Ecto neural progenitor cell (in vitro differentiated cells): ENCODE measurements at regions not wholly inside any gene's neighbourhood (a gene's known extent, or its start where the extent isn't known, plus 50 kb on each side); places are given as distances from the start of the nearest gene placed in this dataset.

Experiments
- DNase-seq: peaks from one replicate; pipeline ENCODE4 v3.0.0-alpha.2; 2018; ENCODE audit warnings: low spot score

GRCh38 chr16:55225972-55226542, 97.9 kb upstream of the IRX6 start:
- DNase-seq = no peak

DNA sequence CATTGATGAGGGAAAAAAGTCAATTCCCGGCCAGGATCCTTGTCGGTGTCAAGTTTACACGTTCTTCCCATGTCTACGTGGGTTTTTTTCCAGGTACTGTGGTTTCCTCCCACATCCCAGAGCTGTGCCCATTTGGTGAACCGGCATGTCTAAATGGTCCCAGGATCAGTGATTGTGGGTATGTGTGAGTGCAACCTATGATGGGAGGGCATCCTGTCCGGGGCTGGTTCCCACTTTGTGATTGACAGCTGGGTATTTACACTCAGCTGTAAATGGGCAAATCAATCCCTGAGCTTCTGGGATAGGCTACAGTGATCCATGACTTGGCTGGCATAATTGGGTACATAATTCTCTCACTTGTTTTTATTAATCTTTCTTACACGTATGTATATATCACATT, 91.2 kb upstream of the IRX6 start:
- no peak for DNase-seq

DNA sequence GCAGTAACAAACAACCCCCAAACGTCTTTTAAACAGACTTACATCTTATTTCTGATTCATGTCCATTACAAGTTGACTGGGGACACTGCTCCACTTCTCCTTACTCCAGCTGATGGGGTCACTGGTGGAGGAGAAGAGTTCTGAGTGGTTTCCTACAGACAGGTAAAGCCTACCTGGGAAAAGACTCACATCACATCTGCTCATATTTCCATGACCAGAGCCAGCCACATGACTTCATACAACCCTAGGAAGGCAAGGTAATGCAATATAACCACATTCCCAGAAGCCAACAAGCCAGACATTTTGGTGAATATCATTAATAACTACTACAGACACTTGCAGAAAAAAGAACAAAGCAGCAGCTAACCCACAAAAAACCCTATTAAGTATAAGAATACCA, 90.5 kb upstream of the IRX6 start:
- no peak for DNase-seq

- DNase-seq = no peak
Measured at GRCh38 chr16:55236655-55237054, 87.3 kb upstream of the IRX6 start.

- DNase-seq = no peak
Measured at GRCh38 chr16:55239723-55240122, 84.3 kb upstream of the IRX6 start.

DNA sequence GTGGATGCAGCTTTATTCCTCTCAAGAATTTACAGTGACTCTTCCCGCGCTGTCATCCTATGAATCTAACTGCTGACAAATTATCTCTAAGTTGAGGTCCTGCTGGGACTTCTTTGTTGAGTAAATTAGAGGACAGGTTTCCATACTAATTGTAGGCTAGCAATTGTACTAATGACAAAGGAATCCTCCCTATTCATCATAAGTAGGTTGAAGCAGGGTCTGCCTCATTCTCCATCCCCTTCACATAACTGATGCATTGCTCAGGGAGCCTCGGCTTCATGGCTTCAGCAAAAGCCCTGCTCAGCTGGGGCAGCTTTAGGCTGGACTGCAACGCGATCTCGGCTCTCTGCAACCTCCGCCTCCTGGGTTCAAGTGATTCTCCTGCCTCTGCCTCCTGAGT, 83.1 kb upstream of the IRX6 start:
- DNase-seq = no peak

DNA sequence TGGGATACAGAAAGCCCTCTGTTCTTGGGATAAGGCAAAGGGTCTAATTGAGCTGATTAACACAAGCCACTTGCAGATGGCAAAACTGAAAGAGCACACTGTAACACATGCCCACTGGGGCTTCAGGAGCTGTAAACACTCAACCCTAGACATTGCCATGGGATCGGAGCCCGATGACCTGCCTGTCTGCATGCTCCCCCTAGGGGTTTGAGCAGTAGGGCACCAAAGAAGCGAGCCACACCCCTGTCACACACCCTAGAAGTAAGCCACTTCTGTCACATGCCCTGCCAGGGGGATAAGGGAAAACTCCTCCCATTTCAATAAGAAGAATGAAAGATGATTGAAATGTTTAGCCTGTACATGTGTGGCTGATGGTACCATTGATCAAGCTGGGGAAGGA, 81.3 kb upstream of the IRX6 start:
- no peak for DNase-seq

DNA sequence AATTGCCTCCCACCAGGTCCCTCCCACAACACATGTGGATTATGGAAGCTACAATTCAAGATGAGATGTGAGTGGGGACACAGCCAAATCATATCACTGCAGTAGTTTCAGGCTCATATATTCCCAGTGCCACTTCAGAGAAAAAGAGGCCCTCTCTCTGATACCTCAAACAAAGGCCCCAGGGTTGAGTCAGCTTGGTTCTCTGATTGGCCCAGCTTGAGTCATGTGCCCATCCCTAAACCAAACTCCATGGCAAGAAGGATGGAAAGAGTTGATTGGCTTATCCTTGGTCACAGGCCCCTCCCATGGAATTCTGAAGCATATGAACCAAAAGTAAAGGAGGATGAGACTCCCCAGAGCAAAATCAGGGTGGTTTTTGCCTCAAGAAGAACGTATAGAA, 75.9 kb upstream of the IRX6 start:
- no peak for DNase-seq

DNA sequence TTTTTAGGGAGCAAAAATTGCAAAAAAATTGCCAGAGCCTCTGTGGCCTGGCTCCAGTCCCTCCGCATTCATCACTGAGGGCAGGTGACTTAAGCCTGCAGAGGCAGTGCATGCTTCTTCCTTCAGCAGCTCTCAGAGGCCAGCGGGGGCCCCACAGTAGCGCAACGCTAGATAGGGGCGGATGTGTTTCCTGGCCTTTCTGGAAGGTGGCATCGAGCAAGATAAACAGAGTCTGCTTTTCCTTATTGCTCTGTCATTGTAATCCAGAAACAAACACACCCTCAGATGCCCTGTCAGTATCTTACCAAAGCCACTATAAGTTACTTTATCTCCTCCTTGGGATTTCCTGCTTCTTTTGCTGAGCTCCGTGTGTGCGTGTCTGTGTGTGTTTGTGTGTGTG, 75.5 kb upstream of the IRX6 start:
- DNase-seq = no peak

GRCh38 chr16:55249361-55249760, 74.6 kb upstream of the IRX6 start:
- DNase-seq = no peak

- no peak for DNase-seq
Measured at GRCh38 chr16:55249936-55250335, 74.1 kb upstream of the IRX6 start.

- no peak for DNase-seq
Measured at GRCh38 chr16:55250701-55251100, 73.3 kb upstream of the IRX6 start.

DNA sequence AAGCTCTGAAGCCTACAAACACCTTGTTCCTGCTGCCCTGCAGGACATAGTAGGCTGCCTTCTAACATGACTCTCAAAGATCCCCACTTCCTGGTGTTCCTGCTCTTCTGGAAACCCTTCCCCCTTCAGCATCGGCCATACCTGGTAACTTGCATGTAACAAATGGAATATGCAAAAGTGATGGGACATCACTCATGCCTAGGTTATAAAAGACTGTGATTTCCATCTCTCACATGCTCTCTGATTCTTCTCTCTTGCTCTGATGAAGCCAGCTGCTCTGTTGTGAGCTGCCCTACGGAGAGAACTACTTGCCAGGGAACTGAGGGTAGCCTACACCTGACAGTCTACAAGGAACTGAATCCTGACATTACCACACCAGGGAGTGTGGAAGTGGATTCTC, 72.9 kb upstream of the IRX6 start:
- no peak for DNase-seq

DNA sequence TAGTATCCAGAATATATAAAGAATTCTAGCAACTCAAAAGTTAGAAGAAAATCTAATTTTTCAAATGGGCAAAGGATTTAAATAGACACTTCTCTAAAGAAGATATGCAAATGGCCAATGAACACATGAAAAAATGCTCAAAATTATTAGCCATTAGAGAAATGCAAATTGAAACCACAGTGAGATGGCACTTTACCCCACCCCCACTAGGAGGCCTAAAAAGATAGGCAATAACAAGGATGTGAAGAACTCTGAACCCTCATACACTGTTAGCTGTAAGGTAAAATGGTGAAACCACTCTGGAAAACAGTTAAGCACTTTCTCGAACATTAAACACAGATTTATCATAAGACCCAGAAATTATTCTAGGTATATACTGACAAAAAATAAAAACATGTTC, 71.4 kb upstream of the IRX6 start:
- no peak for DNase-seq

- DNase-seq = no peak
Measured at GRCh38 chr16:55253987-55254386, 70.0 kb upstream of the IRX6 start.

- no peak for DNase-seq
Measured at GRCh38 chr16:55255733-55256282, 68.2 kb upstream of the IRX6 start.

GRCh38 chr16:55256412-55257016, 67.5 kb upstream of the IRX6 start:
- DNase-seq = no peak

DNA sequence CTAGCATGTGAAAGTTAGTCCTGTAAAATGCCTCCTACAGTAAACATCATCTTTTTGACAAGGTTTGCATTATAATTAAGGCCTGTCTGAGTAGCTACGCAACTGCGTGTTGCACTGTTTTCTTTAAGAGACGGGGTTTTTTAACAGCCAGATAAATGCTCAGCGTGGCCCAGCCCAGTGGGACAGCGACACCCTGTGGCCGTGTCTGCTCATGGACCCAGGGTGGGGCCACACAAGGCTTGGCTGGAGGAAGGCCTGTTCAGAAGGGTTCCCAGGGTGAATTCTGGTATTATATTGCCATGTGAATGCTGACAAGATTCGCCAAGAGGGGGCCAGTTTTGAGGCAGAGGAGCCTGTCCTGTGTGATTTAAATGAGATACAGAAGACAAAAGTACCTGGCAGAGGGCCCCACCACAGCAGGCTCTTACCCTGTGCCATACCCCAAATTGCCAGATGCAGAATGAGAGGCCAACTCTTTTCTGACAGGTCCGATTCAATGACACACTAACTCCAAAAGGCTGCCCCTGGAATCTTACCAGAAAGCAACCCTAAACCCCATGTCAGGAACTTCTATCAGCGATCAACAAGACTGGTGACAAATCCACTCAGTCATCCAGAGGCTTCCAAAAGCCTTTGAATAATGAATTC, 65.9 kb upstream of the IRX6 start:
- peak; percentile 78 for DNase-seq

GRCh38 chr16:55261301-55261700, 62.7 kb upstream of the IRX6 start:
- no peak for DNase-seq

- no peak for DNase-seq
Measured at GRCh38 chr16:55263271-55264250, 60.4 kb upstream of the IRX6 start.

GRCh38 chr16:55264949-55265348, 59.1 kb upstream of the IRX6 start:
- no peak for DNase-seq

GRCh38 chr16:55265926-55266325, 58.1 kb upstream of the IRX6 start:
- no peak for DNase-seq
